SU-DHL-6 (cell line): ENCODE measurements at regions not wholly inside any gene's neighbourhood (a gene's known extent, or its start where the extent isn't known, plus 50 kb on each side); places are given as distances from the start of the nearest gene placed in this dataset.

Experiments used
- EZH2phosphoT487 ChIP-seq: fragments of 200-600 bp; sonication (generic), shearing (Covaris generic); conservative IDR thresholded peaks from 2 replicates; pipeline ENCODE4 v1.6.1; 2018; ENCODE audit warnings: mild to moderate bottlenecking, antibody characterized with exemption, low read length, moderate library complexity, mixed read lengths
- TF ChIP-seq, protein P1 (sequence below): fragments of 200-600 bp; sonication (generic); IDR thresholded peaks from one replicate; pipeline ENCODE4 v1.5.1; 2017; ENCODE audit warnings: antibody characterized with exemption, mild to moderate bottlenecking, low read length, moderate library complexity; ENCODE audit not compliant: insufficient read depth, poor library complexity, severe bottlenecking

GRCh38 chr1:217090060-217090911 lies 367.1 kb upstream of the ESRRG start:
- TF ChIP-seq, protein P1, sequence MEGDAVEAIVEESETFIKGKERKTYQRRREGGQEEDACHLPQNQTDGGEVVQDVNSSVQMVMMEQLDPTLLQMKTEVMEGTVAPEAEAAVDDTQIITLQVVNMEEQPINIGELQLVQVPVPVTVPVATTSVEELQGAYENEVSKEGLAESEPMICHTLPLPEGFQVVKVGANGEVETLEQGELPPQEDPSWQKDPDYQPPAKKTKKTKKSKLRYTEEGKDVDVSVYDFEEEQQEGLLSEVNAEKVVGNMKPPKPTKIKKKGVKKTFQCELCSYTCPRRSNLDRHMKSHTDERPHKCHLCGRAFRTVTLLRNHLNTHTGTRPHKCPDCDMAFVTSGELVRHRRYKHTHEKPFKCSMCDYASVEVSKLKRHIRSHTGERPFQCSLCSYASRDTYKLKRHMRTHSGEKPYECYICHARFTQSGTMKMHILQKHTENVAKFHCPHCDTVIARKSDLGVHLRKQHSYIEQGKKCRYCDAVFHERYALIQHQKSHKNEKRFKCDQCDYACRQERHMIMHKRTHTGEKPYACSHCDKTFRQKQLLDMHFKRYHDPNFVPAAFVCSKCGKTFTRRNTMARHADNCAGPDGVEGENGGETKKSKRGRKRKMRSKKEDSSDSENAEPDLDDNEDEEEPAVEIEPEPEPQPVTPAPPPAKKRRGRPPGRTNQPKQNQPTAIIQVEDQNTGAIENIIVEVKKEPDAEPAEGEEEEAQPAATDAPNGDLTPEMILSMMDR = no peak
- no peak for TF ChIP-seq EZH2phosphoT487
